SK-N-SH (cell line): ENCODE measurements at regions not wholly inside any gene's neighbourhood (a gene's known extent, or its start where the extent isn't known, plus 50 kb on each side); places are given as distances from the start of the nearest gene placed in this dataset.

Experiments used
- CTCF ChIA-PET: fragments of 300-600, 350-600 bp; formaldehyde crosslinking; extraction: SDS; loops from one replicate; lab custom pipeline; 2021; lab: Yijun Ruan, JAX
- POLR2A ChIA-PET: fragments of 350-600 bp; sonication (Branson Sonifier 250); formaldehyde crosslinking; extraction: SDS; loops from one replicate; lab custom pipeline; 2020; ENCODE audit warnings: antibody characterized with exemption, inconsistent platforms; lab: Yijun Ruan, JAX
- DNase-seq: peaks from one replicate; pipeline ENCODE4 v3.0.0; 2012
- H2AFZ ChIP-seq: fragments of 200-600 bp; sonication (generic); 2 replicates; pipeline ENCODE4 v1.8.1; 2016; ENCODE audit warnings: antibody characterized with exemption, mild to moderate bottlenecking, low read depth
- H3F3A ChIP-seq: fragments of 200-600 bp; sonication (generic); replicated peaks from 2 replicates; pipeline ENCODE3; 2016; ENCODE audit warnings: antibody characterized with exemption, mild to moderate bottlenecking; ENCODE audit not compliant: insufficient read depth
- H3K27ac ChIP-seq, 2 experiments: fragments of 200-500 bp in 1 of 2; fragments of 200-600 bp in 1 of 2; sonication (Bioruptor generic) in 1 of 2; sonication (generic), shearing (Covaris generic) in 1 of 2; 2 replicates each; pipeline versions ENCODE4 v1.5.1 to v1.6.1; 2014 to 2016; ENCODE audit warnings: low read depth in 2 of 2, inconsistent platforms in 1 of 2, low read length in 1 of 2, mild to moderate bottlenecking in 1 of 2, mixed read lengths in 1 of 2
- H3K27me3 ChIP-seq: fragments of 200-600 bp; sonication (generic), shearing (Covaris generic); 2 replicates; pipeline ENCODE4 v1.6.1; 2016; ENCODE audit warnings: mixed run types; ENCODE audit not compliant: insufficient read depth
- H3K36me3 ChIP-seq, 2 experiments: fragments of 200-500 bp in 1 of 2; fragments of 200-600 bp in 1 of 2; sonication (Bioruptor generic) in 1 of 2; sonication (generic) in 1 of 2; replicated peaks in 1 of 2; 2 replicates each; pipeline versions ENCODE3 to v1.5.1; 2014 to 2016; ENCODE audit warnings: low read length in 1 of 2, mild to moderate bottlenecking in 1 of 2; ENCODE audit not compliant: insufficient read depth in 2 of 2, control insufficient read depth in 1 of 2
- H3K4me1 ChIP-seq, 2 experiments: fragments of 200-500 bp in 1 of 2; fragments of 200-600 bp in 1 of 2; sonication (Bioruptor generic) in 1 of 2; sonication (generic), shearing (Covaris generic) in 1 of 2; 2 replicates each; pipeline versions ENCODE4 v1.5.1 to v1.6.1; 2014 to 2016; ENCODE audit warnings: low read depth in 1 of 2, low read length in 1 of 2, mixed run types in 1 of 2; ENCODE audit not compliant: insufficient read depth in 2 of 2, control insufficient read depth in 1 of 2
- H3K4me2 ChIP-seq: fragments of 200-600 bp; sonication (generic), shearing (Covaris generic); 2 replicates; pipeline ENCODE4 v1.6.1; 2017; ENCODE audit warnings: mixed run types
- H3K4me3 ChIP-seq, 2 experiments: fragments of 200-500 bp in 1 of 2; fragments of 200-600 bp in 1 of 2; sonication (Bioruptor generic) in 1 of 2; sonication (generic), shearing (Covaris generic) in 1 of 2; 2 replicates each; pipeline versions ENCODE4 v1.5.1 to v1.8.1; 2014 to 2016; ENCODE audit warnings: low read depth in 2 of 2, inconsistent platforms in 1 of 2, low read length in 1 of 2, mild to moderate bottlenecking in 1 of 2, mixed read lengths in 1 of 2, moderate library complexity in 1 of 2
- H3K79me2 ChIP-seq: fragments of 200-600 bp; sonication (generic); 2 replicates; pipeline ENCODE4 v1.8.1; 2017; ENCODE audit warnings: mild to moderate bottlenecking; ENCODE audit not compliant: insufficient read depth
- H3K9ac ChIP-seq: fragments of 200-600 bp; sonication (generic); 2 replicates; pipeline ENCODE4 v1.6.1; 2017; ENCODE audit warnings: mixed run types
- H3K9me2 ChIP-seq: fragments of 200-600 bp; sonication (generic); 2 replicates; pipeline ENCODE4 v1.6.1; 2017; ENCODE audit warnings: mixed run types
- H3K9me3 ChIP-seq: fragments of 200-600 bp; sonication (generic); 2 replicates; pipeline ENCODE4 v1.6.1; 2017; ENCODE audit warnings: mixed run types, mild to moderate bottlenecking, moderate library complexity
- H4K20me1 ChIP-seq: fragments of 200-600 bp; sonication (generic); 2 replicates; pipeline ENCODE4 v1.6.1; 2017; ENCODE audit warnings: mild to moderate bottlenecking, mixed run types; ENCODE audit not compliant: insufficient read depth
- FOXJ3 ChIP-seq: sonication (generic); formaldehyde crosslinking; IDR thresholded peaks from 2 replicates; pipeline ENCODE4 v1.5.1; 2020; ENCODE audit warnings: mild to moderate bottlenecking, missing genetic modification reagents
- JUND ChIP-seq: IDR thresholded peaks from 2 replicates; pipeline ENCODE4 v1.4.0; 2012
- MEF2A ChIP-seq: IDR thresholded peaks from 2 replicates; pipeline ENCODE4 v1.4.0; 2012; ENCODE audit warnings: low read depth, borderline replicate concordance
- MXI1 ChIP-seq: IDR thresholded peaks from 2 replicates; pipeline ENCODE4 v1.6.1; 2012; ENCODE audit warnings: mild to moderate bottlenecking, low read depth, low read length, improper control_type of control experiment
- NRF1 ChIP-seq: IDR thresholded peaks from 2 replicates; pipeline ENCODE4 v1.6.1; 2012; ENCODE audit warnings: low read depth, mild to moderate bottlenecking, low read length
- POLR2AphosphoS5 ChIP-seq: IDR thresholded peaks from 2 replicates; pipeline ENCODE4 v1.6.1; 2012; ENCODE audit warnings: low read depth, low read length
- RCOR1 ChIP-seq: fragments of 150-350 bp; IDR thresholded peaks from 2 replicates; pipeline ENCODE4 v1.6.1; 2017; ENCODE audit warnings: antibody characterized with exemption, low read length
- RFX5 ChIP-seq: IDR thresholded peaks from 2 replicates; pipeline ENCODE4 v1.6.1; 2012; ENCODE audit warnings: mild to moderate bottlenecking, improper control_type of control experiment, low read length
- RXRA ChIP-seq: IDR thresholded peaks from 2 replicates; pipeline ENCODE4 v1.4.0; 2012; ENCODE audit warnings: low read depth, mild to moderate bottlenecking, borderline replicate concordance
- TCF12 ChIP-seq: IDR thresholded peaks from 2 replicates; pipeline ENCODE4 v1.4.0; 2012
- WGBS: methylation state at CpG from one replicate; pipeline ENCODE4 v1.1.6; 2017; ENCODE audit warnings: low lambda C conversion rate; 5-methylcytosine and 5-hydroxymethylcytosine counted together
- TF ChIP-seq, protein P1 (sequence below): fragments of 150-350 bp; IDR thresholded peaks from 2 replicates; pipeline ENCODE4 v1.6.1; 2016; ENCODE audit warnings: mild to moderate bottlenecking, low read depth, low read length
- TF ChIP-seq, protein P2 (sequence below): IDR thresholded peaks from 2 replicates; pipeline ENCODE4 v1.4.0; 2012; ENCODE audit warnings: low read depth, borderline replicate concordance
- TF ChIP-seq, protein P3 (sequence below): fragments of 150-350 bp; IDR thresholded peaks from 2 replicates; pipeline ENCODE4 v1.6.1; 2017; ENCODE audit warnings: antibody characterized with exemption, low read length, low read depth, borderline replicate concordance

DNA sequence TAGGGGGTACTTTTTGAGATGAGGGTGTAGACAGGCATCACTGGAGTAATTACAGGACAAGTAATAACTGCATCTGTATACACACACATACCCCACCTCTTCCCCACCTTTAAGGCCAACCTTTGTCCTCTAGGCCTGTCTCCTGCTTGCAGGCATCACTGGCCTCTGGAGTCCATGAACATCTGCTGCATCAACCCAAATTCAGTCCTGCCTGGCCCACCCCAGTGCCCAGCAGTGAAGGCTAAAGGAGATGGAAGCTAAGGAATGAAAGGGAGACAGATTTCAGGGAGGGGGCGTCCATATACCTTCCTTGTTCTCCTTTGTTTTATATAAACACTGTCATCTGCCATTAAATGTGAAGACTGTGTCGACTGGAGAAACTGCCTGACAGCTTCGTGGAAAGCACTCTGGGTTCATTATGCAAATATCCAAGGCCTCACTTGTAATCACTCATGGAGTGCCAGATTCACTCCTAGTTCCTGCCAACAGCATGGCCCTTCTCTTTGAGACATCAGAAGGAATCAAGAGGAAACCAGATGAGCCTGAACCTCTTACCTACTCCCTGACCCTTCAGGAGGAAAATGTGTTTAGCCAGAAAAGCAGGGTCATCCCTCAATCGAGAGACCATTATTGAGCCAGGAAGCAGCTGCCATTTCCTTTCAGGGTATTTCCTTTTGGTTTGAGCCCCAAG, 64.4 kb downstream of the SERPINA3 start:
- H2AFZ ChIP-seq, result no peak overlapping the region
- H4K20me1 ChIP-seq, result no peaks in the 10 kb centered on the region
- ChIA-PET CTCF (interaction anchor here (1.5 kb wide), 1 partner anchor 755 kb away, joined by 4 read pairs; no protein-coding TSS in a partner anchor), POLR2A (no interaction called here)
- H3K79me2 ChIP-seq, result no peaks in the 10 kb centered on the region
- H3K4me2 ChIP-seq, result no peak overlapping the region
- no peaks in the 10 kb centered on the region for H3K27me3 ChIP-seq
- H3K9ac ChIP-seq, result no peak overlapping the region
- H3K4me1 ChIP-seq, result peaks cover 0 to 5% of the 10 kb centered on the region in 2 experiments; a peak in 1 of 4 replicates
- 32% methylated on average over 4 of the region's 4 CpGs for WGBS
- TF ChIP-seq, protein P1, sequence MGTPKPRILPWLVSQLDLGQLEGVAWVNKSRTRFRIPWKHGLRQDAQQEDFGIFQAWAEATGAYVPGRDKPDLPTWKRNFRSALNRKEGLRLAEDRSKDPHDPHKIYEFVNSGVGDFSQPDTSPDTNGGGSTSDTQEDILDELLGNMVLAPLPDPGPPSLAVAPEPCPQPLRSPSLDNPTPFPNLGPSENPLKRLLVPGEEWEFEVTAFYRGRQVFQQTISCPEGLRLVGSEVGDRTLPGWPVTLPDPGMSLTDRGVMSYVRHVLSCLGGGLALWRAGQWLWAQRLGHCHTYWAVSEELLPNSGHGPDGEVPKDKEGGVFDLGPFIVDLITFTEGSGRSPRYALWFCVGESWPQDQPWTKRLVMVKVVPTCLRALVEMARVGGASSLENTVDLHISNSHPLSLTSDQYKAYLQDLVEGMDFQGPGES, result no peak
- TF ChIP-seq POLR2AphosphoS5 (no peak), JUND (no peak), RXRA (no peak), NRF1 (no peak), MXI1 (no peak), TCF12 (no peak)
- TF ChIP-seq, protein P2, sequence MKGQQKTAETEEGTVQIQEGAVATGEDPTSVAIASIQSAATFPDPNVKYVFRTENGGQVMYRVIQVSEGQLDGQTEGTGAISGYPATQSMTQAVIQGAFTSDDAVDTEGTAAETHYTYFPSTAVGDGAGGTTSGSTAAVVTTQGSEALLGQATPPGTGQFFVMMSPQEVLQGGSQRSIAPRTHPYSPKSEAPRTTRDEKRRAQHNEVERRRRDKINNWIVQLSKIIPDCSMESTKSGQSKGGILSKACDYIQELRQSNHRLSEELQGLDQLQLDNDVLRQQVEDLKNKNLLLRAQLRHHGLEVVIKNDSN, result no peak
- TF ChIP-seq, all 33 proteins: peak for 0
- Histone ChIP-seq H3K9me3 (no peaks in the 10 kb centered on the region), H3F3A (no peaks in the 10 kb centered on the region), H3K27ac (no peak overlapping the region), H3K4me3 (no peak overlapping the region), H3K36me3 (no peaks in the 10 kb centered on the region), H3K9me2 (no peaks in the 10 kb centered on the region)
- no peak for DNase-seq

DNA sequence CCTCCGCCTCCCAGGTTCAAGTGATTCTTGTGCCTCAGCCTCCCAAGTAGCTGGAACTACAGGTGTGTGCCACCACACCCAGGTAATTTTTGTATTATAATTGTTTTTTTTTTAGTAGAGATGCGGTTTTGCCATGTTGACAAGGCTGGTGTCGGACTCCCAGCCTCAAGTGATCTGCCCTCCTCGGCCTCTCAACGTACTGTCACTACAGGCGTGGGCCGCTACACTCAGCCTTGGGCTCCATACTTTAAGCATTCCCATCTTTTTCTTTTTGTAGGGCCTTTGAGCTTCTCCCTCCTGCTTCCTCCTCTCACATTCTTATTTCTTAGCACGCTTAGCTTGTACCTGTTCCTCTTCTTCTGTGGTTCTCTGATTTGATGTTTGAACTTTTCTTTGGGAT, 62.8 kb downstream of the SERPINA3 start:
- WGBS, result 70% methylated on average over 8 of the region's 8 CpGs
- H3F3A ChIP-seq, result no peaks in the 10 kb centered on the region
- peaks cover 0 to 5% of the 10 kb centered on the region in 2 experiments; a peak in 1 of 4 replicates for H3K4me1 ChIP-seq
- no peak overlapping the region for H3K4me3 ChIP-seq
- ChIA-PET POLR2A (no interaction called here), CTCF (interaction anchor here (0.6 to 1.0 kb wide), 2 partner anchors 17 to 334 kb away, joined by 3 read pairs; no protein-coding TSS in a partner anchor)
- H3K27me3 ChIP-seq, result no peaks in the 10 kb centered on the region
- no peaks in the 10 kb centered on the region for H4K20me1 ChIP-seq
- DNase-seq, result no peak
- H3K36me3 ChIP-seq, result no peaks in the 10 kb centered on the region
- no peak overlapping the region for H3K4me2 ChIP-seq
- H3K9ac ChIP-seq, result no peak overlapping the region
- no peak overlapping the region for H3K27ac ChIP-seq
- TF ChIP-seq FOXJ3 (CRISPR knock-in tag), result no peak
- TF ChIP-seq RCOR1, result no peak
- TF ChIP-seq POLR2AphosphoS5, result no peak
- TF ChIP-seq RFX5, result no peak
- TF ChIP-seq, protein P3, sequence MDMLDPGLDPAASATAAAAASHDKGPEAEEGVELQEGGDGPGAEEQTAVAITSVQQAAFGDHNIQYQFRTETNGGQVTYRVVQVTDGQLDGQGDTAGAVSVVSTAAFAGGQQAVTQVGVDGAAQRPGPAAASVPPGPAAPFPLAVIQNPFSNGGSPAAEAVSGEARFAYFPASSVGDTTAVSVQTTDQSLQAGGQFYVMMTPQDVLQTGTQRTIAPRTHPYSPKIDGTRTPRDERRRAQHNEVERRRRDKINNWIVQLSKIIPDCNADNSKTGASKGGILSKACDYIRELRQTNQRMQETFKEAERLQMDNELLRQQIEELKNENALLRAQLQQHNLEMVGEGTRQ, result no peak
- no peak for TF ChIP-seq RXRA
- no peak for TF ChIP-seq MEF2A
- TF ChIP-seq, all 33 proteins: peak for 0
- Histone ChIP-seq H3K9me3 (no peaks in the 10 kb centered on the region), H3K79me2 (no peaks in the 10 kb centered on the region), H2AFZ (no peak overlapping the region), H3K9me2 (no peaks in the 10 kb centered on the region)
